SK-N-SH treated with all-trans-retinoic acid at 6 μM for 48 hours (cell line): ENCODE measurements at regions not wholly inside any gene's neighbourhood (a gene's known extent, or its start where the extent isn't known, plus 50 kb on each side); places are given as distances from the start of the nearest gene placed in this dataset.

Experiments
- ATAC-seq: fragments of 200-7000 bp; cut with Tn5 transposase; 3 replicates; pipeline ENCODE4 v1.9.1; 2020; ENCODE audit warnings: mild to moderate bottlenecking, moderate library complexity
- ARNTL ChIP-seq: fragments of 450-650 bp; formaldehyde crosslinking; IDR thresholded peaks from 2 replicates; pipeline ENCODE4 v1.5.0; 2020; ENCODE audit warnings: low read depth, mild to moderate bottlenecking, moderate library complexity, borderline replicate concordance
- BACH2 ChIP-seq: fragments of 250-450 bp; sonication (Bioruptor Pico); IDR thresholded peaks from 2 replicates; pipeline ENCODE4 v1.9.0; 2021; ENCODE audit warnings: mild to moderate bottlenecking, borderline replicate concordance
- CREB5 ChIP-seq: fragments of 250-450 bp; sonication (Bioruptor Pico); IDR thresholded peaks from 2 replicates; pipeline ENCODE4 v1.5.1; 2020; ENCODE audit warnings: low read depth, mild to moderate bottlenecking, moderate library complexity
- ESRRG ChIP-seq: fragments of 250-450 bp; sonication (Bioruptor Pico); IDR thresholded peaks from 2 replicates; pipeline ENCODE4 v1.6.1; 2021; ENCODE audit warnings: mild to moderate bottlenecking
- GLIS3 ChIP-seq: fragments of 250-450 bp; sonication (Bioruptor Pico); IDR thresholded peaks from 2 replicates; pipeline ENCODE4 v1.5.0; 2020; ENCODE audit warnings: mild to moderate bottlenecking, moderate library complexity
- ISL1 ChIP-seq: fragments of 250-450 bp; sonication (Bioruptor Pico); IDR thresholded peaks from 2 replicates; pipeline ENCODE4 v2.1.2; 2022; ENCODE audit warnings: mild to moderate bottlenecking, moderate library complexity
- OSR1 ChIP-seq: fragments of 250-450 bp; sonication (Bioruptor Pico); IDR thresholded peaks from 2 replicates; pipeline ENCODE4 v1.8.0; 2022; ENCODE audit warnings: moderate library complexity, mild to moderate bottlenecking, inconsistent platforms
- PATZ1 ChIP-seq: fragments of 250-450 bp; sonication (Bioruptor Pico); IDR thresholded peaks from 2 replicates; pipeline ENCODE4 v1.8.0; 2020; ENCODE audit warnings: mild to moderate bottlenecking, moderate library complexity, borderline replicate concordance
- POU6F1 ChIP-seq: fragments of 250-450 bp; sonication (Bioruptor Pico); IDR thresholded peaks from 2 replicates; pipeline ENCODE4 v1.8.0; 2021; ENCODE audit warnings: low read depth, mild to moderate bottlenecking, moderate library complexity, borderline replicate concordance
- PPARA ChIP-seq: fragments of 250-450 bp; sonication (Bioruptor Pico); IDR thresholded peaks from 2 replicates; pipeline ENCODE4 v1.5.0; 2020; ENCODE audit warnings: mild to moderate bottlenecking, borderline replicate concordance
- RARB ChIP-seq: fragments of 250-450 bp; sonication (Bioruptor Pico); IDR thresholded peaks from 2 replicates; pipeline ENCODE4 v1.8.0; 2021; ENCODE audit warnings: mild to moderate bottlenecking, moderate library complexity
- SNAI2 ChIP-seq: fragments of 250-450 bp; sonication (Bioruptor Pico); IDR thresholded peaks from 2 replicates; pipeline ENCODE4 v1.5.0; 2020; ENCODE audit warnings: mild to moderate bottlenecking, moderate library complexity
- TCF4 ChIP-seq: fragments of 250-450 bp; sonication (Bioruptor Pico); IDR thresholded peaks from 2 replicates; pipeline ENCODE4 v1.8.0; 2021; ENCODE audit warnings: mild to moderate bottlenecking, moderate library complexity, borderline replicate concordance
- TSHZ2 ChIP-seq: fragments of 250-450 bp; sonication (Bioruptor Pico); IDR thresholded peaks from 2 replicates; pipeline ENCODE4 v1.5.0; 2020; ENCODE audit warnings: mild to moderate bottlenecking, moderate library complexity
- ZFP3 ChIP-seq: fragments of 250-450 bp; sonication (Bioruptor Pico); IDR thresholded peaks from 2 replicates; pipeline ENCODE4 v1.5.0; 2020; ENCODE audit warnings: mild to moderate bottlenecking, moderate library complexity
- ZFP30 ChIP-seq: fragments of 450-650 bp; formaldehyde crosslinking; IDR thresholded peaks from 2 replicates; pipeline ENCODE4 v1.5.0; 2022; ENCODE audit warnings: mild to moderate bottlenecking, moderate library complexity
- ZNF565 ChIP-seq: fragments of 450-650 bp; formaldehyde crosslinking; conservative IDR thresholded peaks from 2 replicates; pipeline ENCODE4 v1.5.0; 2020; ENCODE audit warnings: low read depth, mild to moderate bottlenecking, moderate library complexity
- ZNF70 ChIP-seq: fragments of 450-650 bp; formaldehyde crosslinking; IDR thresholded peaks from 2 replicates; pipeline ENCODE4 v1.5.0; 2020; ENCODE audit warnings: mild to moderate bottlenecking, moderate library complexity
- ZNF8 ChIP-seq: fragments of 450-650 bp; formaldehyde crosslinking; IDR thresholded peaks from 2 replicates; pipeline ENCODE4 v1.5.0; 2020; ENCODE audit warnings: mild to moderate bottlenecking, moderate library complexity

GRCh38 chr2:12941203-12941602 lies 224.5 kb downstream of the TRIB2 start (continued):
- no peak for TF ChIP-seq CREB5

GRCh38 chr2:12948231-12948960 lies 231.7 kb downstream of the TRIB2 start:
- TF ChIP-seq ZFP3 (CRISPR knock-in tag) (no peak), ZNF70 (CRISPR knock-in tag) (0 out of 2 replicates have a peak, but pooled peaks have one; percentile 33), TCF4 (CRISPR knock-in tag) (peak; percentile 90), TSHZ2 (CRISPR knock-in tag) (no peak; the same call in none of the 2 replicates), RARB (CRISPR knock-in tag) (no peak)

GRCh38 chr2:12948961-12949353 lies 232.2 kb downstream of the TRIB2 start:
- no peak; the same call in 1 of the 3 replicates for ATAC-seq

More at GRCh38 chr2:12948231-12948960, 231.7 kb downstream of the TRIB2 start:
- peak; percentile 72 for ATAC-seq

GRCh38 chr2:12949406-12949805 lies 232.7 kb downstream of the TRIB2 start:
- peak; percentile 6; the same call in 1 of the 3 replicates for ATAC-seq
- TF ChIP-seq TCF4 (CRISPR knock-in tag), result peak; percentile 68
- no peak for TF ChIP-seq ZNF8
- no peak for TF ChIP-seq ARNTL
- TF ChIP-seq ZFP30 (CRISPR knock-in tag), result no peak
- no peak for TF ChIP-seq RARB (CRISPR knock-in tag)

More at GRCh38 chr2:12948961-12949353, 232.2 kb downstream of the TRIB2 start:
- TF ChIP-seq ZFP3 (CRISPR knock-in tag), result no peak
- TF ChIP-seq RARB (CRISPR knock-in tag), result no peak
- TF ChIP-seq OSR1 (CRISPR knock-in tag), result no peak
- no peak for TF ChIP-seq TCF4 (CRISPR knock-in tag)
- no peak for TF ChIP-seq PATZ1 (CRISPR knock-in tag)
- TF ChIP-seq POU6F1 (CRISPR knock-in tag), result no peak
- TF ChIP-seq SNAI2 (CRISPR knock-in tag), result no peak
- no peak for TF ChIP-seq ARNTL
- no peak for TF ChIP-seq ZNF565 (CRISPR knock-in tag)
- no peak for TF ChIP-seq BACH2

GRCh38 chr2:12950174-12950573 lies 233.4 kb downstream of the TRIB2 start:
- ATAC-seq, result no peak
- TF ChIP-seq ZNF565 (CRISPR knock-in tag), result no peak
- no peak for TF ChIP-seq BACH2
- no peak for TF ChIP-seq RARB (CRISPR knock-in tag)
- TF ChIP-seq ZNF8, result no peak
- TF ChIP-seq ISL1 (CRISPR knock-in tag), result no peak
- no peak for TF ChIP-seq PPARA (CRISPR knock-in tag)
- no peak for TF ChIP-seq ARNTL
- no peak for TF ChIP-seq SNAI2 (CRISPR knock-in tag)
- no peak for TF ChIP-seq PATZ1 (CRISPR knock-in tag)
- no peak for TF ChIP-seq ESRRG
- no peak for TF ChIP-seq TCF4 (CRISPR knock-in tag)
- no peak for TF ChIP-seq GLIS3 (CRISPR knock-in tag)
